HCEC 1CT (cell line): ENCODE measurements at regions not wholly inside any gene's neighbourhood (a gene's known extent, or its start where the extent isn't known, plus 50 kb on each side); places are given as distances from the start of the nearest gene placed in this dataset.

Experiments used
- DNase-seq: peaks from one replicate; pipeline ENCODE4 v3.0.0-alpha.2; 2017

DNA sequence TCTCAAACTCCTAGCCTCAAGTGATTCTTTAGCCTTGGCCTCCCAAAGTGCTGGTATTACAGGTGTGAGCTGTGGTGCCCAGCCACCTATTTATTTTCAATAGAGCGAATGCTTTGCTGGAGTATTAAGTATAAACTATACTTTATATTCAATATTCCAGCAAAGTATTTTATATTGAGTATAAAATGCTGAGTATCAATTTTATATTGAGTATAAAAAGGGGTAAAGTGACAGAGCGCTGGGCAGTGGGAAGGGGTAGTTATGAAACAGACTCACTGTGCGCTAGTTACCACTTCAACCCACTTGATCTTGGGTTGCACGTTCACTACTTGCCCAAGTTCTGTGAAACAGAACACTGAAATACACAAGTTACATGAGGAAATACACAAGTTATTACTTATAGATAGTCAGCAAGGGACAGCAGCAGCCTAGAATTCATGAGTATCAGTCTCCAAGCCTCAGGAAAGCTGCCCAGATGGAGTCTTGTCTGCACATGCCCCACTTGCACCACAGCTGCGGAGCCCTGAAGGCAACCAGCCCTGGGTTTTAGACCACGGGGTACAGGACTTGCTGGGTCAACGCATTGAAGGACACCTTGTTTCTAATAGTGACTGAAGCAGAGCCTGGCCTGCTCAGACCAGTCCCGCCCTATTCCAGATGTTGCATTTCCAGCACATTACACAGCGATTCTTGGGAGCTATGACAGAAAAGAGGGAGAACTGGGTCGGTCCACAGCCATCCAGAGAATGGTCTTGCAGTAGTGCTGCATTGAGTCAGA is 51.6 kb upstream of the SYT13 start:
- DNase-seq = no peak

DNA sequence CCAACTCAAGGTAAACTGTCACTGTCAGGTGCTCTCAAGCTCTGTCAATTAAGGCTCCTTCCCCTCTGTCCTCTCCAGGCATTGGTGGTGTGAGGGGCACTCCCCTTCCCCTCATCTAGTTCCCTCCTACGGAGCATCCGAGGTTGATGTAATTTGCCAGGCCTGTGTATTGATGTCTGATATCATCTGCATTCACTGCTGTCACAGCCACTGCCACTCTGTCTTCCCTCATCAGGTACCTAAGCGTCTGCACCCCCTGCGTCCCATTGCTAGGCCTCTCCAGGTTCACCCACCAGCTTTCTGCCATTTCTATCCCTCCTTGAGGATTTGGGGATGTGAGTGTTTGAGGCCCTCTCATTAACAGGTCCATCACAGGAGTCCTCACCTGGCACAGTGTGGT is 50.0 kb upstream of the SYT13 start:
- DNase-seq = no peak
